Stimulated activated memory B cell treated with anti-CD40 and anti-IgM and Interleukin-4, amounts not matched to agents 10 μg/mL and 1 μg/mL and 100 μg/mL, for 72 hours (primary cell): ENCODE measurements at regions not wholly inside any gene's neighbourhood (a gene's known extent, or its start where the extent isn't known, plus 50 kb on each side); places are given as distances from the start of the nearest gene placed in this dataset.

Source experiments
- ATAC-seq: fragments of 150-1000 bp; cut with Tn5 transposase; 2 replicates; pipeline ENCODE4 v1.10.0; 2021
- H3K27ac Mint-ChIP-seq: one replicate; pipeline ENCODE4 v1.8.0; 2022; ENCODE audit warnings: mild to moderate bottlenecking, mixed read lengths
- H3K27me3 Mint-ChIP-seq: one replicate; pipeline ENCODE4 v1.8.0; 2022; ENCODE audit warnings: mixed read lengths
- H3K36me3 Mint-ChIP-seq: one replicate; pipeline ENCODE4 v1.8.0; 2022; ENCODE audit warnings: mixed read lengths
- H3K4me1 Mint-ChIP-seq: one replicate; pipeline ENCODE4 v1.8.0; 2022; ENCODE audit warnings: mixed read lengths
- H3K4me3 Mint-ChIP-seq: one replicate; pipeline ENCODE4 v1.8.0; 2022; ENCODE audit warnings: mild to moderate bottlenecking, moderate library complexity, mixed read lengths
- H3K9me3 Mint-ChIP-seq: one replicate; pipeline ENCODE4 v1.8.0; 2022; ENCODE audit warnings: mixed read lengths

GRCh38 chr9:16178294-16178693 lies 625.5 kb downstream of the CCDC171 start:
- no peaks in the 10 kb centered on the region for H3K4me1 Mint-ChIP-seq
- H3K36me3 Mint-ChIP-seq, result no peaks in the 10 kb centered on the region
- H3K27me3 Mint-ChIP-seq, result no peaks in the 10 kb centered on the region
- peaks cover 4% of the 10 kb centered on the region for H3K9me3 Mint-ChIP-seq
- H3K27ac Mint-ChIP-seq, result no peak overlapping the region
- ATAC-seq, result no peak
- H3K4me3 Mint-ChIP-seq, result no peak overlapping the region

GRCh38 chr9:16179566-16179965 lies 626.7 kb downstream of the CCDC171 start:
- H3K4me3 Mint-ChIP-seq, result no peak overlapping the region
- H3K9me3 Mint-ChIP-seq, result peaks cover 4% of the 10 kb centered on the region
- no peak overlapping the region for H3K27ac Mint-ChIP-seq
- no peaks in the 10 kb centered on the region for H3K4me1 Mint-ChIP-seq
- no peak for ATAC-seq
- H3K27me3 Mint-ChIP-seq, result no peaks in the 10 kb centered on the region
- H3K36me3 Mint-ChIP-seq, result no peaks in the 10 kb centered on the region

- H3K36me3 Mint-ChIP-seq, result no peaks in the 10 kb centered on the region
- no peaks in the 10 kb centered on the region for H3K4me1 Mint-ChIP-seq
- no peaks in the 10 kb centered on the region for H3K27me3 Mint-ChIP-seq
- ATAC-seq, result no peak
- H3K4me3 Mint-ChIP-seq, result no peak overlapping the region
- no peak overlapping the region for H3K27ac Mint-ChIP-seq
- H3K9me3 Mint-ChIP-seq, result peaks cover 4% of the 10 kb centered on the region
Measured at GRCh38 chr9:16180091-16180490, 627.2 kb downstream of the CCDC171 start.

- ATAC-seq, result no peak
- Mint-ChIP-seq H3K27ac (no peak overlapping the region), H3K9me3 (peaks cover 4% of the 10 kb centered on the region), H3K4me1 (no peaks in the 10 kb centered on the region), H3K27me3 (no peaks in the 10 kb centered on the region), H3K36me3 (no peaks in the 10 kb centered on the region), H3K4me3 (no peak overlapping the region)
Measured at GRCh38 chr9:16180546-16180945, 627.7 kb downstream of the CCDC171 start.

GRCh38 chr9:16181539-16181938 lies 628.7 kb downstream of the CCDC171 start:
- Mint-ChIP-seq H3K27ac (no peak overlapping the region), H3K4me3 (no peak overlapping the region), H3K27me3 (no peaks in the 10 kb centered on the region), H3K9me3 (peaks cover 4% of the 10 kb centered on the region), H3K36me3 (no peaks in the 10 kb centered on the region), H3K4me1 (no peaks in the 10 kb centered on the region)
- no peak for ATAC-seq

- no peaks in the 10 kb centered on the region for H3K27me3 Mint-ChIP-seq
- no peaks in the 10 kb centered on the region for H3K4me1 Mint-ChIP-seq
- ATAC-seq, result no peak
- no peaks in the 10 kb centered on the region for H3K36me3 Mint-ChIP-seq
- no peak overlapping the region for H3K4me3 Mint-ChIP-seq
- no peak overlapping the region for H3K27ac Mint-ChIP-seq
- peaks cover 4% of the 10 kb centered on the region for H3K9me3 Mint-ChIP-seq
Measured at GRCh38 chr9:16182784-16183183, 629.9 kb downstream of the CCDC171 start.

GRCh38 chr9:16184964-16185646 lies 632.3 kb downstream of the CCDC171 start:
- H3K27me3 Mint-ChIP-seq, result no peaks in the 10 kb centered on the region
- H3K4me3 Mint-ChIP-seq, result no peak overlapping the region
- H3K4me1 Mint-ChIP-seq, result no peaks in the 10 kb centered on the region
- H3K9me3 Mint-ChIP-seq, result peaks cover 9% of the 10 kb centered on the region
- H3K36me3 Mint-ChIP-seq, result no peaks in the 10 kb centered on the region
- H3K27ac Mint-ChIP-seq, result no peak overlapping the region
- no peak for ATAC-seq

GRCh38 chr9:16191191-16191590 lies 638.3 kb downstream of the CCDC171 start:
- H3K27ac Mint-ChIP-seq, result no peak overlapping the region
- ATAC-seq, result no peak

GRCh38 chr9:16191691-16192402 lies 639.0 kb downstream of the CCDC171 start:
- ATAC-seq, result no peak

More at GRCh38 chr9:16191191-16191590, 638.3 kb downstream of the CCDC171 start:
- Mint-ChIP-seq H3K27me3 (no peaks in the 10 kb centered on the region), H3K4me3 (no peak overlapping the region), H3K36me3 (no peaks in the 10 kb centered on the region), H3K9me3 (peaks cover 7% of the 10 kb centered on the region), H3K4me1 (no peaks in the 10 kb centered on the region)

GRCh38 chr9:16192403-16193017 lies 639.7 kb downstream of the CCDC171 start:
- Mint-ChIP-seq H3K9me3 (peaks cover 7% of the 10 kb centered on the region), H3K4me1 (no peaks in the 10 kb centered on the region), H3K36me3 (no peaks in the 10 kb centered on the region), H3K27me3 (no peaks in the 10 kb centered on the region), H3K4me3 (no peak overlapping the region), H3K27ac (no peak overlapping the region)
- ATAC-seq, result no peak

More at GRCh38 chr9:16191691-16192402, 639.0 kb downstream of the CCDC171 start:
- Mint-ChIP-seq H3K36me3 (no peaks in the 10 kb centered on the region), H3K27me3 (no peaks in the 10 kb centered on the region), H3K27ac (no peak overlapping the region), H3K4me1 (no peaks in the 10 kb centered on the region), H3K4me3 (no peak overlapping the region), H3K9me3 (peaks cover 7% of the 10 kb centered on the region)

- H3K4me3 Mint-ChIP-seq, result no peak overlapping the region
- ATAC-seq, result no peak
- H3K27ac Mint-ChIP-seq, result no peak overlapping the region
- peaks cover 7% of the 10 kb centered on the region for H3K9me3 Mint-ChIP-seq
- H3K27me3 Mint-ChIP-seq, result no peaks in the 10 kb centered on the region
- no peaks in the 10 kb centered on the region for H3K4me1 Mint-ChIP-seq
- no peaks in the 10 kb centered on the region for H3K36me3 Mint-ChIP-seq
Measured at GRCh38 chr9:16193066-16193465, 640.2 kb downstream of the CCDC171 start.

GRCh38 chr9:16196206-16196605 lies 643.4 kb downstream of the CCDC171 start:
- Mint-ChIP-seq H3K4me1 (no peaks in the 10 kb centered on the region), H3K9me3 (peaks cover 3% of the 10 kb centered on the region), H3K27me3 (no peaks in the 10 kb centered on the region), H3K27ac (no peak overlapping the region), H3K36me3 (no peaks in the 10 kb centered on the region), H3K4me3 (no peak overlapping the region)
- ATAC-seq, result no peak

- ATAC-seq, result no peak
- Mint-ChIP-seq H3K36me3 (no peaks in the 10 kb centered on the region), H3K27ac (no peak overlapping the region), H3K27me3 (no peaks in the 10 kb centered on the region), H3K9me3 (peaks cover 3% of the 10 kb centered on the region), H3K4me1 (no peaks in the 10 kb centered on the region), H3K4me3 (no peak overlapping the region)
Measured at GRCh38 chr9:16197578-16198370, 644.9 kb downstream of the CCDC171 start.

GRCh38 chr9:16198996-16199395 lies 646.2 kb downstream of the CCDC171 start:
- H3K4me3 Mint-ChIP-seq, result no peak overlapping the region
- no peaks in the 10 kb centered on the region for H3K27me3 Mint-ChIP-seq
- no peak overlapping the region for H3K27ac Mint-ChIP-seq
- H3K36me3 Mint-ChIP-seq, result no peaks in the 10 kb centered on the region
- no peak for ATAC-seq
- H3K9me3 Mint-ChIP-seq, result peaks cover 3% of the 10 kb centered on the region
- no peaks in the 10 kb centered on the region for H3K4me1 Mint-ChIP-seq

GRCh38 chr9:16202221-16202620 lies 649.4 kb downstream of the CCDC171 start:
- Mint-ChIP-seq H3K27me3 (no peaks in the 10 kb centered on the region), H3K36me3 (no peaks in the 10 kb centered on the region), H3K4me1 (no peaks in the 10 kb centered on the region)

More at GRCh38 chr9:16202221-16202620, 649.4 kb downstream of the CCDC171 start:
- no peak for ATAC-seq
- Mint-ChIP-seq H3K9me3 (peaks cover 3% of the 10 kb centered on the region), H3K27ac (no peak overlapping the region), H3K4me3 (no peak overlapping the region)
